IMR-90 (cell line): ENCODE measurements at regions not wholly inside any gene's neighbourhood (a gene's known extent, or its start where the extent isn't known, plus 50 kb on each side); places are given as distances from the start of the nearest gene placed in this dataset.
A peak's percentile ranks its signal among the peaks of the same experiment; 100 is the strongest.

Source experiments
- ATAC-seq: fragments of 200-7000 bp; cut with Tn5 transposase; 2 replicates; pipeline ENCODE4 v1.9.1; 2020; ENCODE audit warnings: low read depth, mild to moderate bottlenecking, moderate library complexity
- BruUV-seq: library from RNA; stranded (reverse); fragments of 400-500 nt; replicated peaks from 2 replicates; lab custom pipeline; 2021; lab: Mats Ljungman, UMichigan
- CTCF ChIA-PET: fragments of 300-600 bp; formaldehyde crosslinking; extraction: SDS; loops from one replicate; lab custom pipeline; 2021; ENCODE audit warnings: antibody characterized with exemption; lab: Yijun Ruan, JAX
- POLR2A ChIA-PET: fragments of 300-600 bp; sonication (Branson Sonifier 250); formaldehyde crosslinking; loops from one replicate; lab custom pipeline; 2022; ENCODE audit warnings: antibody characterized with exemption; ENCODE audit not compliant: unreplicated experiment; lab: Charles Lee
- DNase-seq: peaks from one replicate; pipeline ENCODE4 v3.0.0; 2013
- H2AFZ ChIP-seq: replicated peaks from 2 replicates; pipeline ENCODE3; 2013; ENCODE audit warnings: low read length, mild to moderate bottlenecking; ENCODE audit not compliant: poor library complexity
- H2AK5ac ChIP-seq: 2 replicates; pipeline ENCODE4 v1.6.1; 2013; ENCODE audit warnings: low read depth, low read length, inconsistent platforms
- H2AK9ac ChIP-seq: replicated peaks from 2 replicates; pipeline ENCODE3; 2013; ENCODE audit warnings: mild to moderate bottlenecking, low read depth, low read length, moderate library complexity; ENCODE audit not compliant: poor library complexity
- H2BK120ac ChIP-seq: 2 replicates; pipeline ENCODE4 v1.6.1; 2013; ENCODE audit warnings: low read depth, low read length, inconsistent platforms
- H2BK15ac ChIP-seq: 3 replicates; pipeline ENCODE4 v1.6.1; 2013; ENCODE audit warnings: low read depth, low read length, inconsistent platforms
- H2BK20ac ChIP-seq: 2 replicates; pipeline ENCODE4 v1.6.1; 2013; ENCODE audit warnings: low read depth, mild to moderate bottlenecking, inconsistent platforms, low read length, moderate library complexity
- H2BK5ac ChIP-seq: 2 replicates; pipeline ENCODE4 v1.6.1; 2013; ENCODE audit warnings: mild to moderate bottlenecking, low read depth, low read length, inconsistent platforms; ENCODE audit not compliant: poor library complexity, severe bottlenecking
- H3K14ac ChIP-seq: replicated peaks from 2 replicates; pipeline ENCODE4 v1.6.1; 2013; ENCODE audit warnings: low read depth, low read length, inconsistent platforms
- H3K18ac ChIP-seq: 2 replicates; pipeline ENCODE4 v1.6.1; 2013; ENCODE audit warnings: low read depth, low read length, control low read depth
- H3K23ac ChIP-seq: 2 replicates; pipeline ENCODE4 v1.6.1; 2013; ENCODE audit warnings: low read depth, low read length, inconsistent platforms
- H3K27ac ChIP-seq: 2 replicates; pipeline ENCODE4 v1.5.1; 2013; ENCODE audit warnings: mild to moderate bottlenecking, control low read depth, low read length; ENCODE audit not compliant: insufficient read depth
- H3K27me3 ChIP-seq: 2 replicates; pipeline ENCODE4 v1.6.1; 2013; ENCODE audit warnings: low read length; ENCODE audit not compliant: control insufficient read depth, insufficient read depth
- H3K36me3 ChIP-seq: 2 replicates; pipeline ENCODE4 v1.6.1; 2013; ENCODE audit warnings: low read length, mixed read lengths; ENCODE audit not compliant: control insufficient read depth, insufficient read depth
- H3K4ac ChIP-seq: 2 replicates; pipeline ENCODE4 v1.6.1; 2013; ENCODE audit warnings: low read depth, low read length, inconsistent platforms
- H3K4me1 ChIP-seq: 2 replicates; pipeline ENCODE4 v1.6.1; 2013; ENCODE audit warnings: low read length, mixed read lengths; ENCODE audit not compliant: control insufficient read depth, insufficient read depth
- H3K4me2 ChIP-seq: 2 replicates; pipeline ENCODE4 v1.6.1; 2013; ENCODE audit warnings: low read depth, mild to moderate bottlenecking, control low read depth, low read length, moderate library complexity
- H3K4me3 ChIP-seq: 2 replicates; pipeline ENCODE4 v1.5.1; 2013; ENCODE audit warnings: low read depth, mild to moderate bottlenecking, control low read depth, low read length, moderate library complexity; ENCODE audit not compliant: insufficient read depth
- H3K56ac ChIP-seq: 2 replicates; pipeline ENCODE4 v1.6.1; 2013; ENCODE audit warnings: low read length, inconsistent platforms; ENCODE audit not compliant: insufficient read depth; ENCODE audit errors: extremely low read depth
- H3K79me1 ChIP-seq, 2 experiments: 2 replicates each; pipeline ENCODE4 v1.6.1; 2013; ENCODE audit warnings: low read length in 2 of 2, inconsistent platforms in 1 of 2, low read depth in 1 of 2
- H3K9ac ChIP-seq: 2 replicates; pipeline ENCODE4 v1.6.1; 2013; ENCODE audit warnings: low read depth, low read length, control low read depth
- H3K9me1 ChIP-seq: 2 replicates; pipeline ENCODE4 v1.6.1; 2013; ENCODE audit warnings: low read length, inconsistent platforms; ENCODE audit not compliant: insufficient read depth
- H3K9me3 ChIP-seq: 2 replicates; pipeline ENCODE4 v1.6.1; 2013; ENCODE audit warnings: low read length; ENCODE audit not compliant: control insufficient read depth, insufficient read depth
- H4K20me1 ChIP-seq: 2 replicates; pipeline ENCODE4 v1.6.1; 2013; ENCODE audit warnings: low read length, inconsistent platforms; ENCODE audit not compliant: insufficient read depth
- H4K5ac ChIP-seq: 2 replicates; pipeline ENCODE4 v1.6.1; 2013; ENCODE audit warnings: mild to moderate bottlenecking, low read depth, low read length, control low read depth
- H4K8ac ChIP-seq, 2 experiments: 2 replicates each; pipeline ENCODE4 v1.6.1; 2013; ENCODE audit warnings: low read depth in 2 of 2, low read length in 2 of 2, control low read depth in 1 of 2, inconsistent platforms in 1 of 2
- H4K91ac ChIP-seq: 2 replicates; pipeline ENCODE4 v1.6.1; 2013; ENCODE audit warnings: low read depth, low read length, inconsistent platforms; ENCODE audit not compliant: insufficient read depth
- BHLHE40 ChIP-seq: fragments of 150-350 bp; IDR thresholded peaks from 2 replicates; pipeline ENCODE4 v1.6.1; 2016; ENCODE audit warnings: mild to moderate bottlenecking, low read depth, low read length
- FOS ChIP-seq: fragments of 150-350 bp; IDR thresholded peaks from 2 replicates; pipeline ENCODE4 v1.6.1; 2016; ENCODE audit warnings: low read depth, low read length
- MXI1 ChIP-seq: IDR thresholded peaks from 2 replicates; pipeline ENCODE4 v1.6.1; 2012; ENCODE audit warnings: low read depth, mild to moderate bottlenecking, low read length, moderate library complexity, borderline replicate concordance
- POLR2A ChIP-seq: IDR thresholded peaks from 2 replicates; pipeline ENCODE4 v1.6.1; 2012; ENCODE audit warnings: mild to moderate bottlenecking, low read depth, low read length
- RAD21 ChIP-seq: IDR thresholded peaks from 2 replicates; pipeline ENCODE4 v1.6.1; 2012; ENCODE audit warnings: low read length, improper control_type of control experiment
- RCOR1 ChIP-seq: IDR thresholded peaks from 2 replicates; pipeline ENCODE4 v1.6.1; 2012; ENCODE audit warnings: mild to moderate bottlenecking, low read length, improper control_type of control experiment; ENCODE audit not compliant: insufficient replicate concordance
- RFX5 ChIP-seq: IDR thresholded peaks from 2 replicates; pipeline ENCODE4 v1.8.0; 2012; ENCODE audit warnings: low read depth, mild to moderate bottlenecking, low read length, moderate library complexity
- SMC3 ChIP-seq: fragments of 150-350 bp; IDR thresholded peaks from 2 replicates; pipeline ENCODE4 v1.6.1; 2016; ENCODE audit warnings: low read depth, mild to moderate bottlenecking, antibody characterized with exemption, low read length, moderate library complexity
- WGBS, 2 experiments: methylation state at CpG; one replicate each; pipeline versions ENCODE4 v1.1.5 to v1.1.7; 2013; ENCODE audit warnings: missing lambda C conversion rate in 2 of 2; ENCODE audit not compliant: insufficient read length in 1 of 2; ENCODE audit errors: extremely low coverage in 2 of 2; 5-methylcytosine and 5-hydroxymethylcytosine counted together
- dilution Hi-C: fragments of 300-500 bp; cut with HindIII; formaldehyde crosslinking; loops from one replicate; pipeline ENCODE4 v1.14.3; 2018; ENCODE audit warnings: low sequenced_read_pairs; ENCODE audit not compliant: unreplicated experiment
- in situ Hi-C: fragments of 300-500 bp; cut with MboI; formaldehyde crosslinking; loops from 3 replicates; pipeline ENCODE4 v1.14.3; 2019; ENCODE audit warnings: low sequenced_read_pairs, inconsistent platforms, mixed read lengths
- intact Hi-C: fragments of 100-400 bp; cut with micrococcal nuclease; formaldehyde crosslinking; loops from 2 replicates; pipeline ENCODE4 v1.10.0; 2022
- TF ChIP-seq, protein P1 (sequence below): conservative IDR thresholded peaks from 2 replicates; pipeline ENCODE4 v1.5.1; 2012; ENCODE audit warnings: mild to moderate bottlenecking, low read depth, low read length, improper control_type of control experiment

DNA sequence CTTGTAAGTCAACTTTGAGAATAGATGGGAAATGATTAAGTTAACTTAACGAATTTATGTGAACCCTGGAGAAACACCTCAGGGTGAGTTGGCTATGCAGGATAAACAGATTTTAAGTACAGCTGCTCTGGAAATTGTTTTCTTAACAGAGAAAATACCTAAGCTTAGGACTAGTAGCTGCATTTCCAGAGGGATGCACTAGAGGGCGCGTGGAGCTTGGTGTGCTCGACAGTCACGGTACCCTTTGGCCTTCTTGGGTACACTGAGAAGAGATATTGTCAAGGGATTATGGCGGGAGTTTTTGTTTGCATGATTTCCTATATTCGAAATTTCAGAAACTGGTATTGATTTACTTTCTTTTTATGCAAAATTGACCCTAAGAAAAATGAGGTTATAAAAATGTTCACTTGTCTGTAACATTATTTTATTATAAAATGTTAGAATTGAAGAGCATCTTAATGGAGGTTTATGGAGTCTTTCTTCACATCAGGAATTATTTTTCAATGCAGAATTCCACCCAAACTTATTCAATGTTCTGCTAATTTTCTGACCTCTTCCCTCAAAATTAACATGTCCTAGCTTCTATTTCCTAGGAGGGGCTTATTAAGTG lies 58.4 kb upstream of the MYO3A start:
- no peak overlapping the region for H3K4me3 ChIP-seq
- H2BK120ac ChIP-seq = no peak overlapping the region
- no peak overlapping the region for H3K23ac ChIP-seq
- H2BK5ac ChIP-seq = no peak overlapping the region
- CTCF ChIA-PET = interaction anchor here (0.5 to 1.3 kb wide), 5 partner anchors 16 to 57 kb away, joined by 3 to 4 read pairs (median 3); no protein-coding TSS in a partner anchor
- H2BK20ac ChIP-seq = no peak overlapping the region
- H2AK5ac ChIP-seq = no peak overlapping the region
- H2AK9ac ChIP-seq = no peak overlapping the region
- peak; percentile 71 for ATAC-seq
- no peaks in the 10 kb centered on the region for H4K20me1 ChIP-seq
- H3K9me3 ChIP-seq = peaks cover 5% of the 10 kb centered on the region
- H4K91ac ChIP-seq = no peak overlapping the region
- H4K5ac ChIP-seq = no peak overlapping the region
- H3K27me3 ChIP-seq = no peaks in the 10 kb centered on the region
- no peak overlapping the region for H3K27ac ChIP-seq
- no peak overlapping the region for H3K14ac ChIP-seq
- no peak for TF ChIP-seq POLR2A
- TF ChIP-seq MXI1 = no peak
- no peak for TF ChIP-seq RFX5
- TF ChIP-seq BHLHE40 = no peak
- TF ChIP-seq SMC3 = peak; percentile 28
- TF ChIP-seq RCOR1 = no peak
- TF ChIP-seq FOS = no peak
- peak; percentile 32; the same call in 1 of the 2 replicates for TF ChIP-seq RAD21
- TF ChIP-seq, protein P1, sequence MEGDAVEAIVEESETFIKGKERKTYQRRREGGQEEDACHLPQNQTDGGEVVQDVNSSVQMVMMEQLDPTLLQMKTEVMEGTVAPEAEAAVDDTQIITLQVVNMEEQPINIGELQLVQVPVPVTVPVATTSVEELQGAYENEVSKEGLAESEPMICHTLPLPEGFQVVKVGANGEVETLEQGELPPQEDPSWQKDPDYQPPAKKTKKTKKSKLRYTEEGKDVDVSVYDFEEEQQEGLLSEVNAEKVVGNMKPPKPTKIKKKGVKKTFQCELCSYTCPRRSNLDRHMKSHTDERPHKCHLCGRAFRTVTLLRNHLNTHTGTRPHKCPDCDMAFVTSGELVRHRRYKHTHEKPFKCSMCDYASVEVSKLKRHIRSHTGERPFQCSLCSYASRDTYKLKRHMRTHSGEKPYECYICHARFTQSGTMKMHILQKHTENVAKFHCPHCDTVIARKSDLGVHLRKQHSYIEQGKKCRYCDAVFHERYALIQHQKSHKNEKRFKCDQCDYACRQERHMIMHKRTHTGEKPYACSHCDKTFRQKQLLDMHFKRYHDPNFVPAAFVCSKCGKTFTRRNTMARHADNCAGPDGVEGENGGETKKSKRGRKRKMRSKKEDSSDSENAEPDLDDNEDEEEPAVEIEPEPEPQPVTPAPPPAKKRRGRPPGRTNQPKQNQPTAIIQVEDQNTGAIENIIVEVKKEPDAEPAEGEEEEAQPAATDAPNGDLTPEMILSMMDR = peak; percentile 48
- peak; percentile 25 for DNase-seq
- no peak overlapping the region for H3K18ac ChIP-seq
- WGBS, 2 experiments = no CpG with 5 or more reads among the region's 7 CpGs
- dilution Hi-C loops = no loop called here
- no peaks in the 10 kb centered on the region for H3K4me1 ChIP-seq
- no peak overlapping the region for H2BK15ac ChIP-seq
- BruUV-seq = no TSS peak
- H3K9me1 ChIP-seq = no peaks in the 10 kb centered on the region
- H3K4ac ChIP-seq = no peak overlapping the region
- H2AFZ ChIP-seq = no peak overlapping the region
- in situ Hi-C loops = no loop called here
- no peaks in the 10 kb centered on the region for H3K36me3 ChIP-seq
- intact Hi-C loops = no loop called here
- no peak overlapping the region for H3K4me2 ChIP-seq
- H3K9ac ChIP-seq = no peak overlapping the region
- no peak overlapping the region for H3K56ac ChIP-seq
- POLR2A ChIA-PET = no interaction called here
- H4K8ac ChIP-seq = no peak overlapping the region
- no peaks in the 10 kb centered on the region for H3K79me1 ChIP-seq
